Liver (tissue), 6 donors: ENCODE measurements at regions not wholly inside any gene's neighbourhood (a gene's known extent, or its start where the extent isn't known, plus 50 kb on each side); places are given as distances from the start of the nearest gene placed in this dataset.
"Not testable (repeated sequence)": the region's sequence is repeated elsewhere in the genome, so short reads cannot be mapped to it uniquely, and the experiment has no call there.

Experiments used
- DNase-seq: peaks from one replicate; pipeline ENCODE4 v3.0.0-alpha.2; 2017; ENCODE audit warnings: low spot score
- H3K27ac ChIP-seq, 2 donors: one replicate each; pipeline ENCODE4 v1.7.0; 2013; ENCODE audit warnings: inconsistent platforms in 2 of 2, low read length in 2 of 2, control low read depth in 1 of 2, low read depth in 1 of 2, mild to moderate bottlenecking in 1 of 2
- H3K27me3 ChIP-seq, 4 donors: one replicate each; pipeline versions ENCODE4 v1.6.1 to v1.7.0; 2013; ENCODE audit warnings: low read length in 3 of 4, inconsistent platforms in 1 of 4, mild to moderate bottlenecking in 1 of 4, moderate library complexity in 1 of 4; ENCODE audit not compliant: control insufficient read depth in 4 of 4, insufficient read depth in 4 of 4
- H3K36me3 ChIP-seq, 4 donors: one replicate each; pipeline versions ENCODE4 v1.6.1 to v1.7.0; 2013; ENCODE audit warnings: low read length in 3 of 4, mild to moderate bottlenecking in 3 of 4, low read depth in 1 of 4, moderate library complexity in 1 of 4; ENCODE audit not compliant: control insufficient read depth in 4 of 4, insufficient read depth in 3 of 4
- H3K4me1 ChIP-seq, 4 donors: one replicate each; pipeline versions ENCODE4 v1.6.1 to v1.7.0; 2013; ENCODE audit warnings: low read length in 3 of 4, mild to moderate bottlenecking in 3 of 4, moderate library complexity in 1 of 4; ENCODE audit not compliant: control insufficient read depth in 4 of 4, insufficient read depth in 4 of 4
- H3K4me3 ChIP-seq, 3 donors: one replicate each; pipeline versions ENCODE4 v1.6.1 to v1.7.0; 2013; ENCODE audit warnings: low read length in 3 of 3, control low read depth in 1 of 3, low read depth in 1 of 3, mild to moderate bottlenecking in 1 of 3
- H3K9ac ChIP-seq, 2 donors: one replicate each; pipeline ENCODE4 v1.7.0; 2013; ENCODE audit warnings: low read length in 2 of 2, mild to moderate bottlenecking in 2 of 2, moderate library complexity in 2 of 2, control low read depth in 1 of 2, low read depth in 1 of 2
- H3K9me3 ChIP-seq, 4 donors: one replicate each; pipeline versions ENCODE4 v1.6.1 to v1.7.0; 2013; ENCODE audit warnings: low read length in 3 of 4; ENCODE audit not compliant: control insufficient read depth in 4 of 4
- WGBS: extraction: QIAGEN DNeasy Blood & Tissue Kit; methylation state at CpG from one replicate; pipeline ENCODE4 v1.1.7; 2013; 5-methylcytosine and 5-hydroxymethylcytosine counted together
- donor health status: healthy.
- donor health status: healthy.
- donor health status: healthy.

DNA sequence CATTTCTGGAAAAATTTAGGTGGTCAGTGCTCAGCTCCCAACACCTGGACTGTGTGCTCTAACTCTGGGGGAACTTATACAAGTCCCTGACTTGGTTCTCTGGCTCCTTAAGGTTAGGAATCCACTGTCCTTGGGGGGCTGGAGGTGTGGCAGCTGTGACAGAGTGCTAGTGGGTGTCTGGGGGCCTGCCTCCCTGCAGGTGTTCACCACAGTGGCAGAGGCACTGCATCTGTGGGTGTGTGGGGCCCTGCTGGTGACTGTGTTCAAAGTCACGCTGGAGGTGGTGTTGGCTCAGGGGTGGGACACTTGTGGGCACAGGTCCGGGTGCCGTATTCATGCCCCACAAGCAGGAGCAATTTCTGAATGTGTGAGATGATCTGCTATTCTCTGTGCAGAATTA is 87.2 kb downstream of the OR4M2 start:
- not testable (repeated sequence) for H3K27me3 ChIP-seq, H3K4me1 ChIP-seq, H3K9me3 ChIP-seq, H3K4me3 ChIP-seq, H3K27ac ChIP-seq, DNase-seq, H3K36me3 ChIP-seq, H3K9ac ChIP-seq
- WGBS = no CpG with 5 or more reads among the region's 3 CpGs

DNA sequence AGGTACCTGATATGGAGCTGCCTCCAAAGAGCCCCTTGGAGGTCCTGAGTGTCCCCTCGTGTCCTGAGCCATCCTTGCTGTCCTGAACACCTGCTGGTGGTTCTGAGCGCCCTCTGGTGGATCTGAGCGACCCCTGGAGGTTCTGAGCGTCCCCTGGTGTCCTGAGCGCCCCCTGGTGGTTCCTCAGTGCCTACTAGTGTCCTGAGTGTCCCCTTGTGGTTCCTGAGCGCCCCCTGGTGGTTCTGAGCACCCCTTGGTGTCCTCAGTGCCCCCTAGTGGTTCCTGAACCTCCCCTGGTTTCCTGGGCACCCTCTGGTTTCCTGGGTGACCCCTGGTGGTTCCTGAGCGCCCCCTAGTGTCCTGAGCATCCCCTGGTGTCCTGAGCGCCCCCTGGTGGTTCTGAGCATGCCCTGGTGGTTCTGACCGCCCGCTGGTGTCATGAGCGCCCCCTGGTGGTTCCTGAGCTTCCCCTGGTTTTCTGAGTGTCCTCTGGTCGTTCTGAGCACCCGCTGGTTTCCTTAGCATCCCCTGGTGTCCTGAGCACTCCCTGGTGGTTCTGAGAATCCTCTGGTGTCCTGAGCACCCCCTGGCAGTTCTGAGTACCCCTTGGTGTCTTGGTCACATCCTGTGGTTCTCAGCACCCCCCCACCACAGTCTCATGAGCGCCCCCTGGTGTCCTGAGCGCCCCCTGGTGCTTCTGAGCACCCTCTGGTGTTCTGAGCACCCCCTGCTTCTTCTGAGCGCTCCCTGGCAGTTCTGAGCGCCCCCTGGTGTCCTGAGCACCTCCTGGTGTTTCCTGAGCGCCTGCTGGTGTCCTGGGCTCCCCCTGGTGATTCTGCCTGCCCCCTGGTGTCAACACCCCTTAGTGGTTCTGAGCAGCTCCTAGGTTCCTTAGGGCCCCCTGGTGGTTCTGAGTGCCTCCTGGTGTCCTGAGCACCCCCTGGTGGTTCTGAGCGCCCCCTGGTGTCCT is 93.0 kb downstream of the OR4M2 start:
- H3K9ac ChIP-seq, H3K9me3 ChIP-seq, H3K4me1 ChIP-seq, H3K36me3 ChIP-seq, DNase-seq, H3K27me3 ChIP-seq, H3K4me3 ChIP-seq, H3K27ac ChIP-seq: not testable (repeated sequence)
- no CpG with 5 or more reads among the region's 19 CpGs for WGBS

DNA sequence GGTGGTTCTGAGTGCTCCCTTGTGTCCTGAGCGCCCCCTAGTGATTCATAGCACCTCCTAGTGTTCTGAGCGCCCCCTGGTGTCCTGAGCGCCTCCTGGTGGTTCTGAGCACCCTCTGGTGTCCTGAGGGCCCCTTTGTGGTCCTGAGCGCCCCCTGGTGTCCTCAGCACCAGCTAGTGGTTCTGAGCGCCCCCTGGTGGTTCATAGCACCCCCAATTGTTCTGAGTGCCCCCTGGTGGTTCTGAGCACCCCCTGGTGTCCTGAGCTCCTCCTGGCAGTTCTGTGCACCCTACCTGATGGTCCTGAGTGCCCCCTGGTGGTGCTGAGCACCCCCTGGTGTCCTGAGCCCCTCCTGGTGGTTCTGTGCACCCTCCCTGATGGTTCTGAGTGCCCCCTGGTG is 93.8 kb downstream of the OR4M2 start:
- H3K4me3 ChIP-seq, H3K9ac ChIP-seq, H3K36me3 ChIP-seq, H3K4me1 ChIP-seq, H3K27me3 ChIP-seq, H3K9me3 ChIP-seq, H3K27ac ChIP-seq, DNase-seq: not testable (repeated sequence)
- no CpG with 5 or more reads among the region's 5 CpGs for WGBS

DNA sequence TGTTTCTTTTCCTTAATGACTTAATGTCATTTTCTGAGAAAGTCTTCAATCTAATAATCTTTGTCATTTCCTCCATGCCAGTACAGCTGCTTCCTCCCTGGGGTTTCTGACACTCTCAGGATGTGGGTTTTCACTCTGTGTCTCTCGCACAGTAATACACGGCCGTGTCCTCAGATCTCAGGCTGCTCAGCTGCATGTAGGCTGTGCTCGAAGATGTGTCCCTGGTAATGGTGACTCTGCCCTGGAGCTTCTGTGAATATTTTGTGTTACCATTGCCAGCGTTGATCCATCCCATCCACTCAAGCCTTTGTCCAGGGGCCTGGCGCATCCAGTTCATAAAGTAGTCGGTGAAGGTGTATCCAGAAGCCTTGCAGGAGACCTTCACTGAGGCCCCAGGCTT is 97.6 kb downstream of the OR4M2 start:
- not testable (repeated sequence) for H3K27ac ChIP-seq, H3K4me1 ChIP-seq, H3K9me3 ChIP-seq, H3K36me3 ChIP-seq, DNase-seq, H3K4me3 ChIP-seq, H3K27me3 ChIP-seq, H3K9ac ChIP-seq
- no CpG with 5 or more reads among the region's 7 CpGs for WGBS

DNA sequence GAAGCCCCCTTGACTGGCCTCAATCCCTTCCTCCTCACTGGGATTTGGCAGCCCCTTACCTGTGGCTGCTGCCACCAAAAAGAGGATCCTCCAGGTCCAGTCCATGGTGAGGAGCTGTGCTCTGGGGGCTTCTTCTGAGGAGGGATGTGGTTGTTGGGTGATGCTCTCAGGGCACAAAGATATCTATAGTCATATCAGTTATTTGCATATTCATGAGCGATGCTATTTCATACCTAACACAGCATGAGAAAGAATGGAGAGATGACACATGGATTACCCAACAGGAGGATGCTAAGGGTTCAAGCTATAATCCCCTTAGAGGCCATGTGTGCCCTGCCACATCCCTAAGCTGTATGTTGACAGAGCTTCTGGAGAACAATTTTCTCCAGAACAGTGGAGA is 98.1 kb downstream of the OR4M2 start:
- not testable (repeated sequence) for H3K36me3 ChIP-seq, DNase-seq, H3K4me3 ChIP-seq, H3K9me3 ChIP-seq, H3K27me3 ChIP-seq, H3K4me1 ChIP-seq, H3K27ac ChIP-seq, H3K9ac ChIP-seq
- WGBS = no CpG with 5 or more reads among the region's 1 CpG

DNA sequence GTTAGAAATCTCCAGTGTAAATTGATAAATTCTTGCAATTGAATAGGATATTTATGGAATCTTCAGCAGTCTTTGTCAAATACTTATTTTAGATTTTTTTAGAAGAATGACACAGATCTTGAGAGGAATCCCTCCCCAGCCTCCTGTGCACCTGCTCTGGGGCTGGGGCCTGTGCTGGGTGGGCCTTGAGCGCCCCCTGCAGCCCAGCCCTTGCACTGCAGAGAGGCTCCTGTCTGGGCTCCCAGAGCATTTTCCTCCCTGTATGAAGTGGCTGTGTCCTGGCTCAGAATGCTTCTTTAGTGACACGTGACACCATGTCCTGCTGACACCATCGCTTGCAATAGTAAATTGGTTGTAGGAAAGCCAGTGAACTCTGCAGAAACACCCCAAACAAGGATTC is 98.7 kb downstream of the OR4M2 start:
- no CpG with 5 or more reads among the region's 3 CpGs for WGBS
- not testable (repeated sequence) for H3K27ac ChIP-seq, DNase-seq, H3K4me1 ChIP-seq, H3K4me3 ChIP-seq, H3K9ac ChIP-seq, H3K27me3 ChIP-seq, H3K9me3 ChIP-seq, H3K36me3 ChIP-seq

DNA sequence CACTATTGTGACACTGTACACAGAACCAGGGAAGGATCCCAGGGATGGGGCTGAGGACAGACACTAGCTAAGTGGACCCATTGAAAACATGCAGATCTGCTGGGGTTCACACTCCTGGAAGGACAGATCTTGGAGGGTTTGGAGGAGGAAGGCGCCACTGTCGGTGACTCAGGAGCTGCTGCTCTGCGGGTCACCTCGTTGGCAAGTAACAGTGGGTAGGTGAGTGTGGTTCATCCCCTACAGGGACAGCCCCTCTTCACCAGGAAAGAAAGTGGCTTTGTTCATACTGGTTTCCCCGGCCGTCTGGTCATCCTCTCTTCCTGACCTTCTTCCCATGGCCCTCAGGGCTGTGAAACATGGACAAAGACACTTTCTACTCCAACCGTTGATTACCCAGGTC is 100.3 kb downstream of the OR4M2 start:
- H3K36me3 ChIP-seq, H3K4me3 ChIP-seq, H3K9me3 ChIP-seq, H3K27ac ChIP-seq, H3K4me1 ChIP-seq, H3K27me3 ChIP-seq, DNase-seq, H3K9ac ChIP-seq: not testable (repeated sequence)
- no CpG with 5 or more reads among the region's 7 CpGs for WGBS

DNA sequence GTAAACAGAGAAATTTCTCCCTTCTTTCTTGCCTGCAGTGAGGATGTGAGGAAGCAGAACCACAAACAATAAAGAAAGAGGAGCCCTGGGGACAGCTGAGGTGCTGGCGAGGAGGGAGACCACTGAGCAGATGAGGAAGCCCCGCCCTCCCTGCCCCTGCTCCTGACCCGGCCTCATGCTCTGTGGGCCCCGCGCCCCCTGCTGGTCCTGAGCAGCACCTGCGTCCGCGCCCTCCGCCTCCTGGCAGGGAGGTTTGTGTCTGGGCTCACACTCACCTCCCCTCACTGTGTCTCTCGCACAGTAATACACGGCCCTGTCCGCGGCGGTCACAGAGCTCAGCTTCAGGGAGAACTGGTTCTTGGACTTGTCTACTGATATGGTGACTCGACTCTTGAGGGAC is 104.4 kb downstream of the OR4M2 start:
- not testable (repeated sequence) for DNase-seq, H3K4me3 ChIP-seq, H3K4me1 ChIP-seq, H3K9me3 ChIP-seq, H3K9ac ChIP-seq, H3K36me3 ChIP-seq, H3K27ac ChIP-seq, H3K27me3 ChIP-seq
- no CpG with 5 or more reads among the region's 15 CpGs for WGBS
